OCI-LY3 (cell line): ENCODE measurements at regions not wholly inside any gene's neighbourhood (a gene's known extent, or its start where the extent isn't known, plus 50 kb on each side); places are given as distances from the start of the nearest gene placed in this dataset.

ENCODE experiments used
- CTCF ChIP-seq: fragments of 200-600, 300-600 bp; sonication (generic); IDR thresholded peaks from 2 replicates; pipeline ENCODE4 v1.5.1; 2014; ENCODE audit warnings: antibody characterized with exemption, low read length, low read depth
- EZH2phosphoT487 ChIP-seq: fragments of 200-600 bp; shearing (Covaris generic); IDR thresholded peaks from 2 replicates; pipeline ENCODE4 v1.6.1; 2018; ENCODE audit warnings: antibody characterized with exemption, mixed run types, low read depth

- TF ChIP-seq CTCF (no peak), EZH2phosphoT487 (no peak)
Measured at GRCh38 chr2:65846989-65847678, 414.7 kb upstream of the SPRED2 start.
